ENCODE measurements at regions not wholly inside any gene's neighbourhood (a gene's known extent, or its start where the extent isn't known, plus 50 kb on each side); places are given as distances from the start of the nearest gene placed in this dataset.

GRCh38 chr18:42264497-42264896, 309.5 kb downstream of the PIK3C3 start:
- H3K4me3 Mint-ChIP-seq, result no peak overlapping the region
- TF ChIP-seq, protein P1, sequence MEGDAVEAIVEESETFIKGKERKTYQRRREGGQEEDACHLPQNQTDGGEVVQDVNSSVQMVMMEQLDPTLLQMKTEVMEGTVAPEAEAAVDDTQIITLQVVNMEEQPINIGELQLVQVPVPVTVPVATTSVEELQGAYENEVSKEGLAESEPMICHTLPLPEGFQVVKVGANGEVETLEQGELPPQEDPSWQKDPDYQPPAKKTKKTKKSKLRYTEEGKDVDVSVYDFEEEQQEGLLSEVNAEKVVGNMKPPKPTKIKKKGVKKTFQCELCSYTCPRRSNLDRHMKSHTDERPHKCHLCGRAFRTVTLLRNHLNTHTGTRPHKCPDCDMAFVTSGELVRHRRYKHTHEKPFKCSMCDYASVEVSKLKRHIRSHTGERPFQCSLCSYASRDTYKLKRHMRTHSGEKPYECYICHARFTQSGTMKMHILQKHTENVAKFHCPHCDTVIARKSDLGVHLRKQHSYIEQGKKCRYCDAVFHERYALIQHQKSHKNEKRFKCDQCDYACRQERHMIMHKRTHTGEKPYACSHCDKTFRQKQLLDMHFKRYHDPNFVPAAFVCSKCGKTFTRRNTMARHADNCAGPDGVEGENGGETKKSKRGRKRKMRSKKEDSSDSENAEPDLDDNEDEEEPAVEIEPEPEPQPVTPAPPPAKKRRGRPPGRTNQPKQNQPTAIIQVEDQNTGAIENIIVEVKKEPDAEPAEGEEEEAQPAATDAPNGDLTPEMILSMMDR (conservative IDR thresholded peaks at IDR 0.05), result no peak
- Histone ChIP-seq H3K4me2 (ENCODE audit: insufficient read depth, insufficient read length, low read length) (no peak overlapping the region), H3K14ac (ENCODE audit: insufficient read depth, low read length) (no peak overlapping the region), H4K5ac (ENCODE audit: insufficient read length, low read depth, low read length) (no peak overlapping the region), H3K23me2 (ENCODE audit: insufficient read length, low read depth, low read length, poor library complexity, severe bottlenecking) (no peaks in the 10 kb centered on the region), H3K4ac (ENCODE audit: low read depth, low read length) (no peak overlapping the region), H2BK20ac (ENCODE audit: low read depth, low read length, poor library complexity, severe bottlenecking) (no peak overlapping the region), H2BK15ac (ENCODE audit: low read depth, low read length) (no peak overlapping the region), H3K23ac (ENCODE audit: insufficient read length, low read depth, low read length) (no peak overlapping the region), H3K9me3 (ENCODE audit: control insufficient read depth, low read depth, low read length) (no peaks in the 10 kb centered on the region), H3K79me2 (ENCODE audit: insufficient read depth, low read length) (no peaks in the 10 kb centered on the region), H3K56ac (ENCODE audit: insufficient read length, low read depth, low read length) (no peak overlapping the region), H4K20me1 (ENCODE audit: control insufficient read depth, insufficient read depth, insufficient read length) (no peaks in the 10 kb centered on the region), H2BK12ac (ENCODE audit: insufficient read length, low read depth, low read length) (no peak overlapping the region), H3K27me3 (ENCODE audit: insufficient read depth, low read length) (no peaks in the 10 kb centered on the region), H4K91ac (ENCODE audit: insufficient read length, low read depth, low read length) (no peak overlapping the region), H3T11ph (ENCODE audit: low read length) (no peak overlapping the region), H3K4me1 (ENCODE audit: insufficient read depth, low read length) (no peaks in the 10 kb centered on the region), H4K8ac (replicated peaks; ENCODE audit: insufficient read length, low read depth, low read length) (no peak overlapping the region), H2BK5ac (ENCODE audit: insufficient read length, low read length) (no peak overlapping the region), H3K18ac (ENCODE audit: insufficient read length, low read depth, low read length) (no peak overlapping the region), H3K27ac (ENCODE audit: insufficient read length, low read depth, low read length) (no peak overlapping the region), H2AFZ (ENCODE audit: low read length) (no peak overlapping the region), H3K79me1 (ENCODE audit: insufficient read depth, low read depth, low read length, poor library complexity, severe bottlenecking) (no peaks in the 10 kb centered on the region), H2AK5ac (ENCODE audit: insufficient read length, low read length) (no peak overlapping the region), H2BK120ac (ENCODE audit: low read depth, low read length, poor library complexity, severe bottlenecking) (no peak overlapping the region), H3K9ac (ENCODE audit: extremely low read depth, insufficient read length, low read length) (no peak overlapping the region)
- no peak for DNase-seq
- peaks cover 4 to 7% of the 10 kb centered on the region in 2 experiments for H3K4me1 Mint-ChIP-seq
- no peaks in the 10 kb centered on the region for H3K27me3 Mint-ChIP-seq (ENCODE audit: low read depth)
- no peaks in the 10 kb centered on the region for H3K36me3 Mint-ChIP-seq (ENCODE audit: insufficient read depth in 1 of 3, low read depth in 3 of 3)
- no peak overlapping the region for H3K27ac Mint-ChIP-seq
- no peaks in the 10 kb centered on the region; a peak in 1 of 5 replicates for H3K9me3 Mint-ChIP-seq
